ENCODE measurements at regions not wholly inside any gene's neighbourhood (a gene's known extent, or its start where the extent isn't known, plus 50 kb on each side); places are given as distances from the start of the nearest gene placed in this dataset.
"Not testable (repeated sequence)": the region's sequence is repeated elsewhere in the genome, so short reads cannot be mapped to it uniquely, and the experiment has no call there.

- TF ChIP-seq POLR2A (IDR thresholded peaks at IDR 0.05) (no peak), CTCF (IDR thresholded peaks at IDR 0.05) (no peak)
These were observed 68.5 kb upstream of the HSPB3 start for GRCh38 chr5:54387031-54387430.

GRCh38 chr5:54385994-54386393, 69.5 kb upstream of the HSPB3 start:
- no peak for DNase-seq
- Histone ChIP-seq H3K36me3 (no peaks in the 10 kb centered on the region), H3K4me3 (no peak overlapping the region), H3K27me3 (no peaks in the 10 kb centered on the region), H3K27ac (no peak overlapping the region), H3K4me1 (peaks cover 0 to 4% (median 0%) of the 10 kb centered on the region in 4 donors), H3K9me3 (no peaks in the 10 kb centered on the region)
- no peak for TF ChIP-seq CTCF (IDR thresholded peaks at IDR 0.05)
- no peak for TF ChIP-seq POLR2A (IDR thresholded peaks at IDR 0.05)

More at GRCh38 chr5:54387031-54387430, 68.5 kb upstream of the HSPB3 start:
- no peak overlapping the region for H3K4me3 ChIP-seq
- no peak overlapping the region for H3K27ac ChIP-seq
- no peaks in the 10 kb centered on the region for H3K9me3 ChIP-seq
- no peak for DNase-seq
- H3K36me3 ChIP-seq, result no peaks in the 10 kb centered on the region
- H3K4me1 ChIP-seq, result peaks cover 0 to 4% (median 0%) of the 10 kb centered on the region in 4 donors
- no peaks in the 10 kb centered on the region for H3K27me3 ChIP-seq

- DNase-seq, result no peak
These were observed 71.1 kb upstream of the HSPB3 start for GRCh38 chr5:54384356-54384933.

GRCh38 chr5:54383941-54384340, 71.6 kb upstream of the HSPB3 start:
- no peak for DNase-seq
- Histone ChIP-seq H3K36me3 (no peaks in the 10 kb centered on the region), H3K9me3 (no peaks in the 10 kb centered on the region), H3K27ac (no peak overlapping the region), H3K27me3 (no peaks in the 10 kb centered on the region), H3K4me1 (peaks cover 0 to 4% (median 0%) of the 10 kb centered on the region in 4 donors), H3K4me3 (no peak overlapping the region)
- TF ChIP-seq CTCF (IDR thresholded peaks at IDR 0.05) (no peak), POLR2A (IDR thresholded peaks at IDR 0.05) (no peak)

More at GRCh38 chr5:54384356-54384933, 71.1 kb upstream of the HSPB3 start:
- Histone ChIP-seq H3K9me3 (no peaks in the 10 kb centered on the region), H3K27ac (no peak overlapping the region), H3K4me1 (peaks cover 0 to 4% (median 0%) of the 10 kb centered on the region in 4 donors), H3K4me3 (no peak overlapping the region), H3K36me3 (no peaks in the 10 kb centered on the region), H3K27me3 (no peaks in the 10 kb centered on the region)
- TF ChIP-seq POLR2A (IDR thresholded peaks at IDR 0.05) (no peak), CTCF (IDR thresholded peaks at IDR 0.05) (no peak)

- Histone ChIP-seq H3K4me3 (no peak overlapping the region), H3K4me1 (peaks cover 0 to 4% (median 0%) of the 10 kb centered on the region in 4 donors), H3K27ac (no peak overlapping the region), H3K36me3 (no peaks in the 10 kb centered on the region), H3K9me3 (no peaks in the 10 kb centered on the region), H3K27me3 (no peaks in the 10 kb centered on the region)
- no peak for DNase-seq
- no peak for TF ChIP-seq CTCF (IDR thresholded peaks at IDR 0.05)
- no peak for TF ChIP-seq POLR2A (IDR thresholded peaks at IDR 0.05)
These were observed 72.1 kb upstream of the HSPB3 start for GRCh38 chr5:54383225-54383901.

GRCh38 chr5:54381319-54381718, 70.9 kb upstream of the ARL15 start:
- H3K36me3 ChIP-seq, H3K27ac ChIP-seq, H3K27me3 ChIP-seq, H3K9me3 ChIP-seq, H3K4me1 ChIP-seq, H3K4me3 ChIP-seq, DNase-seq: not testable (repeated sequence)
